ENCODE measurements at regions not wholly inside any gene's neighbourhood (a gene's known extent, or its start where the extent isn't known, plus 50 kb on each side); places are given as distances from the start of the nearest gene placed in this dataset.
"Not testable (repeated sequence)": the region's sequence is repeated elsewhere in the genome, so short reads cannot be mapped to it uniquely, and the experiment has no call there.

DNA sequence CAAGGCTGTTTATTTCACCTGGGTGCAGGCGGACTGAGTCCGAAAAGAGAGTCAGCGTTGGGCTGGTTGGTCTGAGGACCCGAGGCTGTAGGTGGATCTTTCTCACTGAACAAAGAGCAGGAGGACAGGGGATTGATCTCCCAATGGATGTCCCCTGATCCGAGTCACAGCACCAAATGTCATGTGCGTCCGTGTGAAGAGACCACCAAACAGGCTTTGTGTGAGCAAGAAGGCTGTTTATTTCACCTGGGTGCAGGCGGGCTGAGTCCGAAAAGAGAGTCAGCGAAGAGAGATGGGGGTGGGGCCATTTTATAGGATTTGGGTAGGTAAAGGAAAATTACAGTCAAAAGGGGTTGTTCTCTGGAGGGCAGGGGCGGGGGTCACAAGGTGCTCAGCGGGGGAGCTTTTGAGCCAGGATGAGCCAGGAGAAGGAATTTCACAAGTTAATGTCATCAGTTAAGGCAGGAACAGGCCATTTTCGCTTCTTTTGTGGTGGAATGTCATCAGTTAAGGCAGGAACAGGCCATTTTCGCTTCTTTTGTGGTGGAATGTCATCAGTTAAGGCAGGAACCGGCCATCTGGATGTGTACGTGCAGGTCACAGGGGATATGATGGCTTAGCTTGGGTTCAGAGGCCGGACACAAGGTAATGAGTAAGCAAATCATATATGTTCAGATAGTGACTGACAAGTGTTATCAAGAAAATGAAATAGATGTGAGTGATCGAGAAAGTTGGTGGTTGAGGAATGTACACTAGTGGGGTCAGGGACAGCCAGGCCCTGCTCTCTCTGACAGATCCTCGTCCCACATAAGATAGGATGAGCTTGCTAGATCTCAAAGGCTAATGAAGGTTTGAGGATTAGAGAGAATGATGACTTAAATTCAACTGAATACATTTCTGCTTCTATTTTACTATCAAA, 760.0 kb downstream of the KCNT2 start:
- not testable (repeated sequence) for DNase-seq (ENCODE audit: low read depth)

GRCh38 chr1:195831789-195832188, 776.5 kb downstream of the KCNT2 start:
- DNase-seq (ENCODE audit: low read depth) = no peak

- no peak for DNase-seq (ENCODE audit: low read depth)
These were observed 779.9 kb downstream of the KCNT2 start for GRCh38 chr1:195828325-195828724.

- DNase-seq (ENCODE audit: low read depth) = no peak
These were observed 787.3 kb downstream of the KCNT2 start for GRCh38 chr1:195820925-195821324.

- DNase-seq (ENCODE audit: low read depth) = no peak
These were observed 802.2 kb downstream of the KCNT2 start for GRCh38 chr1:195806060-195806459.

DNA sequence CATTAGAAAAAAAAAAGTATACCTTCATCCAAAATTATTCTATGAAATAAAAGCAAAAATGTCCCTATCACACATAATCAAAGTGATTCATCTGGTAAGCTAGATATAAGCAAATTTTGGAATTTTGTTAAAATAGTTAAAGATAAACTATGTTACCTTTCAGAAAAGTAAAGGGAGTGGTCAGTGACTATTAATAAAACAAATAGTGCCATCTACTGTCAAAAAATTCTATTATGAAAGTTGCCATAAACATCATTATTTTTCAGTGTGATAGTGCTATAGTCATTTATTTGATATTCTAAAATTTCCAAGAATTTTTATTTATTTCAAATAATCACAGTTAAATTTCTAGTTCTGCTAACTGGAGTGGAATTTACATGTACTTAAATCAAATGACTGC, 803.7 kb downstream of the KCNT2 start:
- DNase-seq (ENCODE audit: low read depth) = no peak

- DNase-seq (ENCODE audit: low read depth) = no peak
These were observed 809.2 kb downstream of the KCNT2 start for GRCh38 chr1:195799016-195799415.

GRCh38 chr1:195794225-195794624, 814.0 kb downstream of the KCNT2 start:
- DNase-seq (ENCODE audit: low read depth) = no peak

GRCh38 chr1:195791796-195792195, 816.4 kb downstream of the KCNT2 start:
- no peak for DNase-seq (ENCODE audit: low read depth)

DNA sequence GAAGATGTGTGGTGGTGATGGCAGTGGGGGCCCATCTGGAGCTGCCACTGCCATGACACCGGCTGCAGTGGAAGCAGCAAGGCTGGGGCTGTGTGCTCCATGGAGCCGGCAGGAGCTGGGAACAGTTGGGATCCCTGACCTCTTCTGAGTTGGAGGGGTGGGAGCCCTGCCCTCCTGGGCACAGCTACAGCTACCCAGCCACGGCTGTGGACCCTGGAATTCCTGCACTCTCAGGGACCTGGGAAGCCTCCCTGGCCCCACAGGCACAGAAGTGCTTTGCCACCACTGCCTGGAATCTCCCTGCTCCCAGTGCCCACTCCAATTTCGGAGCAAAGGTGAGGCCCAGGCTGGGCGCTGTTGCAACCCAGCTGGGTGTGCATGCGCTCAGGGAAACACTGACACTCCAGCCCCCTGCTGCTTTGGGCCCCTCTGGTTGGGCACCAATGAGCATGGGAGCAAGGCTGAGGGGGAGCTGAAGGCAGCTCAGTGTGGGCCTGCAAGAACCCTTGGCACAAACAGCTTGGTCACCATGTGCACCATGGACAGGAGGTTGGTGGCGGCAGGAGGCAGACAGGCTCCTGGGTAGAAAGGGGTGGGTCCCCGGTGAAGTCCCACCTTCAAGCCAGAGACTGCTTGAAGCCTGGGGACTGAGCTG, 817.6 kb downstream of the KCNT2 start:
- DNase-seq (ENCODE audit: low read depth) = no peak

GRCh38 chr1:195789321-195789720, 818.9 kb downstream of the KCNT2 start:
- no peak for DNase-seq (ENCODE audit: low read depth)

GRCh38 chr1:195788721-195789120, 819.5 kb downstream of the KCNT2 start:
- DNase-seq (ENCODE audit: low read depth) = no peak

GRCh38 chr1:195785830-195786229, 822.4 kb downstream of the KCNT2 start:
- no peak for DNase-seq (ENCODE audit: low read depth)

DNA sequence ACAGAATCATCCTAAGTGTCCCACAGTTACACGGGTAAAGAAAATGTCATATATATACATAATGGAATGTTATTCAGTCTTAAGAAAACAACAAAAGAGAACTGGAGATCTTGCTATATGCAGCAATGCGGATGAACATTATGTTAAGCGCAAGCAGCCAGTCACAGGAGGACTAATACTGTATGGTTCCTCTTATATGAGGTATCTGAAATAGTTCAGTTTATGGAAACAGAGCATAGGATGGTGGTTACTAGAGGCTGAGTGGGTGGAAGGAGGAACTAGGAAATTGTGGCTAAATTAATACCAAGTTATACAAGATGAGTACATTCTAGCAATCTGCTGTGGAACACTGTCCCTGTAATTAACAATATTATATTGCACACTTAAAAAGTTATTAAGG, 834.3 kb downstream of the KCNT2 start:
- no peak for DNase-seq (ENCODE audit: low read depth)

DNA sequence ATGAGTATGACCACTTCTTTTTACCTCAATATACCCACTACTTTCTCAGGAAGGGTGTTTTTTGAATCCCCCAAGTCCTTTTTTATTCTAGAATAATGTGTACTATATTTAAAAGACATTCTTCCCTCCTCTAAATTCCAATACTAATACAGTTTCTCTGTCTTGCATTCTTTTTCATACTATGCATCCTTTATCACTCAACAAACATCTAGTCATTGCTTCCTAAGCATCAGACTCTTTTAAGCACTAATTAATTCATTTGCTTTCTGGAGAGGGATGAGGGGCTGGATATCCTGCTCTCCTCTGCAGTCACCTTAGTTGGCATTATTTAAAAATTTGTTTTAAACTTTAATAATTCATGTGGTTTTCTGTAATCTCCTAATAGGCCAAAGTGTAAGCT, 838.8 kb downstream of the KCNT2 start:
- DNase-seq (ENCODE audit: low read depth) = no peak

- no peak for DNase-seq (ENCODE audit: low read depth)
These were observed 839.3 kb downstream of the KCNT2 start for GRCh38 chr1:195768936-195769335.

GRCh38 chr1:195768377-195768776, 839.9 kb downstream of the KCNT2 start:
- no peak for DNase-seq (ENCODE audit: low read depth)

DNA sequence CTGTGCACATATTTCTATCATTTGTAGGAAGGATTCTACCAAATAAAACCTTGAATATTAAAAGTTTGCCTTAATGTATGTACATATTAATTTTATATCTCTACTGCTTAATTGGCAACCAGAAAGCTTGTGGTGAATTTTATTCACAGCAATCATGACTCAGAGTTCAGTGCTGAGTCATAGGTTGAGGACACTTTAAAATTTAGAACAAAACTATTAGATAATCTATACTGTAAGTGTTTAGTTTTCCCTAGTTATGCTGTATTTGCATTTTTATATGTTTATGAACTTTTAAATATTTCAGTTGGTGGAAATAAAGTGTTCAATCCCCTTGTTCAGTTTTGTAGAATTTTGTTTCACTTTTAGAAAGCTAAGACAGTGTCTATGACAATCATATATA, 841.5 kb downstream of the KCNT2 start:
- DNase-seq (ENCODE audit: low read depth) = no peak

- no peak for DNase-seq (ENCODE audit: low read depth)
These were observed 843.1 kb downstream of the KCNT2 start for GRCh38 chr1:195765099-195765498.

- DNase-seq (ENCODE audit: low read depth) = no peak
These were observed 844.3 kb downstream of the KCNT2 start for GRCh38 chr1:195763907-195764374.

DNA sequence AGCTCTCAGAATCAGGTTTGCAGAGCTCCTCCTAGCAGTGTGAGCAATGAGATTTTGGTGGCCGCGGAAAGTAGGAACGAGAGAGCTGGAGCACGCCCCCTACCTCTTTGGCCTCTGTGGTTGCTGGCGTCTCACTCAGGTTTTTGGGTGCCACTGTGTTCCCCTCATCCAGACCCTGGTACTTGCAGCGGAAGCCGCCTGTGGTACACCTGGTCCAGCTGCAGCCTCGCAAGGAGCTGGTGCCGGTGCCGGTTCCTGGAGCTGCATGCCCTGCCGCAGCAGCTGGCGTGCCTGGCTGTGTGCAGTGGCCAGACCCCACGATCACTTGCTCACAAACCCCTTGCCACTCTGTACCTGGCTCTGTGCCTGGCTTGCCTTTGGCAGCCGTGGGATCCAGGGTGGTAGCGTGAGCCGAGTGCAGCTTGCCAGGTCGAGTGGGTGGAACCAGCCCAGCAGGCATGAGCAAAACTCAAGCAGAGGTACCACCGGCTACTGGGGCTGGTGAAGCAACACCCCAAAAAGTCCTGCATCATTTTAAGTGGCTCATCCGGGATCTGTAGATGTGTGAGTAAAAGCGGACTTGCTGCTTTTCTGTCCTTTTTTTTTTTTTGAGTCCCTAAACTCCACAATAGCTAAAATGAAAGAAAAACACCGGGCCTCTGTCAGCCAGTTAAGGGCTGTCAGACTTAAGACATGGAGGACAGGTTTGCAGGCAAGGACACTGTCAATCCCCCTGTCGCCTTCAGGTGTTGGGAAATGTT, 844.9 kb downstream of the KCNT2 start:
- DNase-seq (ENCODE audit: low read depth) = no peak

GRCh38 chr1:195761104-195761503, 847.1 kb downstream of the KCNT2 start:
- no peak for DNase-seq (ENCODE audit: low read depth)

DNA sequence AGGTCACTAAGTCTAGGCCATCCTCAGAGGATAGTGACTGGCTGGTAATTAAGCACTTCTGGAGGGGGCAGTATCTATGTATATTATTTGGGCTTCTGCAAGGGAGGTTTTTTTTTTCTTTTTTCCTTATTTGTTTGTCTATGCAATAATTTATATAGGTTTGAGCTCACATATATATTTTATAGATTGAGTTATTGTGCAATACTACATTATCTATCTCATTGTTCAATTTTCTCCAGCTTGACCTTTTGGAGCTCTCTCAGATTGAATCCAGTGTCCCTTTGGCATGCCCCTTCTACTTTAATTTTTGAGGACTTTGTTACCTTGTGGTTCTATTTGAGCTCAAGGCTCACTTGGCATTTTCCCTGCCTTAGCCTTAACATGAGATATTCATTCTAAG, 852.1 kb downstream of the KCNT2 start:
- DNase-seq (ENCODE audit: low read depth) = no peak

Measured in T follicular helper cell (primary cell).